GM18868 (cell line): ENCODE measurements at regions not wholly inside any gene's neighbourhood (a gene's known extent, or its start where the extent isn't known, plus 50 kb on each side); places are given as distances from the start of the nearest gene placed in this dataset.

ENCODE experiments used
- ATAC-seq: cut with Tn5 transposase; IDR thresholded peaks from one replicate; pipeline ENCODE4 v1.9.1; 2021; ENCODE audit warnings: mild to moderate bottlenecking, moderate library complexity; ENCODE audit not compliant: unreplicated experiment

- no peak for ATAC-seq
Measured at GRCh38 chr4:181507938-181508337, 735.3 kb upstream of the TENM3 start.

DNA sequence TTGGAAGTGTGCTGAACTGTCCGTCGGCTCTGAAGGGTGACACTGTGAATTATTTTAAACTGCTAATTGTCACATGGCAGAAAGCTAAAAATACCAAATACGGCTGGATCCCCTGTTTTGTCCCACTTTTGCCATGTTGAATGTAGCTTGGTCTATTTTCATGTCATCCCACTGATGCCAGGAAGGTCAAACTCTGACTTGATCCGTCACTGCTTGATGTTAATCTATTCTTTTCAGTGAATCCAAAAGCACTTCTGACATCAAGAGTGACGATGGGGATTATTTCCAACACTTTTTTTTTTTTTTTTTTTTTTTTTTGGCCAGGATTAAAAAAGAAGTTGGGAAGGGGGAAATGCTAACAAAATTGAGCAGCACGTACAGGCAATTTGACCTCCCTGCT lies 734.6 kb upstream of the TENM3 start:
- ATAC-seq: no peak

DNA sequence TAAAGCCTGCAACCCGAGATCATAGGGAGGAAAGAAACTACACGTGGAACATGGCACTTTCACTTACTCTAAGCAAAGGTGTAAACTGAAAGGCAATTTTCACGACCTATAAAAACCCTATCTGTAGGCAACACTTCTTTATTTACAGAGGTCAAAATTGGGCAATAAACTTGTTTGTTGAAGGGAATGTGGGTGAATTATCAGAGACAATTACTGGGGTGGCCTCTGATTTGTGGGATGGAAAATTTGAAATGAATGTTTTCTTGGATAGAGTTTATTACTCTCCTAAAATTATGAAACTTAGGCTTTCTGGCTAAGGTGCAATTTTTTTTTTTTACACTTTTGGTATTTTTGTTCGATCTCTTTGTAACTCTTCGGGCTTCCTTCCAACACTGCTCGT lies 734.1 kb upstream of the TENM3 start:
- no peak for ATAC-seq

DNA sequence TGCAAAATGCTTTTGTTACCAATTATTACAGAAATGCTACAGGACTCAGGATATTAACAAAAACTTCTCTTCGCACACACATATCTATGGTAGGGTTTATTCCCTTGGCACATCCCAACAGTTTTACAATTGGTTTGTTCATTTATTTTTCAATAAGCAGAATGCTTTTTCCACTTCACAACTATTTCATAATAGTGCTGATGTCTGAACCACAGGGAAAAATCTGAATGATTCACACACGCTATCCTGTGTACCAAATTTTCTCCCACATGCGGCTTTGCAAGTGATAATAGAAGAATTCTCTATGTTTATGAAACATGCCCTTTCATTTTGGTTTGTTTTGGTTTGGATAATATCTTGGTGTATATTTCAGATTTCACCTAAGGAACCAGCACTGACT lies 725.7 kb upstream of the TENM3 start:
- ATAC-seq: no peak

DNA sequence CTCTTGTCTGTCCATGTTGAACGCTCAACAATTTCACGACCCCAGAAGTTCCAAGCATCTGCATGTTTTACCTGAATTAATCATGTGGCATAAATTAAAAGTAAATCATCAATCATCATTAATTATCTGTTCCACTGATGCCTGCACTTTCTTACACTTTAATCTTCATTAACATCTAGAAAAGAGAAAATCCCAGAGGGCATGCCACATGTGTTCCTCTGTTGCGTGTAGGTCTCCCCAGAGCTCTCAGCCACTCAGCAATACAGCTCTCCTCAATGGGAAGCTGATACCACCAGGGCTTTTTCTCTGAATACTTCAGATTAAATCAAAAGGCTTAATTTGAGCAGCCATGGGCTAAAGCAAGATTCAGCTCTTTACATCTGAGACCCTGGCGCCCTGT lies 722.4 kb upstream of the TENM3 start:
- no peak for ATAC-seq

DNA sequence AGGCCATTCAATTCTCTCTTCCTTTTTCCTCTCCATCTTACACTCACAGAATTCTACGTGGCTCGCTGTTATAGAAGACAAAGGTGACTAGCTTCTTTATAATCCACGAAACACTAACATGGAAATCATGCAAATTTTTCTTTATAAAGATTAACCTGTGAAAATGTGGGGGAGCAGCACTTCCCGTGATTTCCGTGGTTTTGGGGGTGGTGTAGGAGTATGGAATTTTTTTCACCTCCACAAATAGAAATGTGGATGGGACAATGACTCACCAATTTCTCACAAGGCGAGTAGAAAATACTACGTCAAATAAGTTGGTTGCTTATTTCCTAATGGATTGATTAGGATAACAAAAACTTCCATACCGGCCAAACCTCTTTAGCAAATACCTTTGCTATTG lies 719.2 kb upstream of the TENM3 start:
- ATAC-seq: no peak

GRCh38 chr4:181524499-181524898 lies 718.7 kb upstream of the TENM3 start:
- no peak for ATAC-seq

- ATAC-seq: no peak
Measured at GRCh38 chr4:181525634-181526033, 717.6 kb upstream of the TENM3 start.

GRCh38 chr4:181528570-181529184 lies 714.5 kb upstream of the TENM3 start:
- ATAC-seq: peak; percentile 82

GRCh38 chr4:181529537-181529936 lies 713.7 kb upstream of the TENM3 start:
- ATAC-seq: no peak

- ATAC-seq: no peak
Measured at GRCh38 chr4:181536196-181536746, 706.9 kb upstream of the TENM3 start.

DNA sequence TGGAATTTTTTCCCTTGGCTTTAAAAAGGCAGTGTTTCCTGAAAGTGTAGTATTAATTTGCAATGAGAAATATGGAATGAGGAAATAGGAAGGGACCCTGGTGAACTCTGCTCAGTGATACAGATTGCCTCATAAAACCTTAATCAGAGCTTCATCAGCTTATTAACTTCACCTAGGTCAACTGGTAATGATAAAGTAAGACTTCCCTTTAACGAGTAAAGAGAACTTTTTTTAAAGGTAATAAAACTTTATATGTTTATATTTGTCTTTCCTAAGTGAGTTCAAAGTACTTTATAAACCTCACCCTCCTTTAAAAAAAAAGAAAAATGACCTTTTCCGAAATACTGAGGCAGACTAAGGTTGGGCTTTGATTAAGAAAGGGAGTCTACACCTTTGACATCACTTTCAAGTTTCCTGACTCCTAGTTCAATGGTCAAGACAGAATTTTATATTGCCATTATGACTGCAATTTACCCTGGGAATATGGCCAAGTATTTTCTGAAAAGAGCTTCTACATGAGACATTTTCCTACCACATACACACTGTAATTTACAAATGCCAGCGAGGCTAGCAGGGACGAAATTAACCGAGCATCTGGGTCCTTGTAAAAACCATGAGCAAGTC lies 706.3 kb upstream of the TENM3 start:
- no peak for ATAC-seq

GRCh38 chr4:181538431-181538830 lies 704.8 kb upstream of the TENM3 start:
- ATAC-seq: no peak

- no peak for ATAC-seq
Measured at GRCh38 chr4:181541396-181541795, 701.8 kb upstream of the TENM3 start.

- no peak for ATAC-seq
Measured at GRCh38 chr4:181548873-181549575, 694.2 kb upstream of the TENM3 start.

DNA sequence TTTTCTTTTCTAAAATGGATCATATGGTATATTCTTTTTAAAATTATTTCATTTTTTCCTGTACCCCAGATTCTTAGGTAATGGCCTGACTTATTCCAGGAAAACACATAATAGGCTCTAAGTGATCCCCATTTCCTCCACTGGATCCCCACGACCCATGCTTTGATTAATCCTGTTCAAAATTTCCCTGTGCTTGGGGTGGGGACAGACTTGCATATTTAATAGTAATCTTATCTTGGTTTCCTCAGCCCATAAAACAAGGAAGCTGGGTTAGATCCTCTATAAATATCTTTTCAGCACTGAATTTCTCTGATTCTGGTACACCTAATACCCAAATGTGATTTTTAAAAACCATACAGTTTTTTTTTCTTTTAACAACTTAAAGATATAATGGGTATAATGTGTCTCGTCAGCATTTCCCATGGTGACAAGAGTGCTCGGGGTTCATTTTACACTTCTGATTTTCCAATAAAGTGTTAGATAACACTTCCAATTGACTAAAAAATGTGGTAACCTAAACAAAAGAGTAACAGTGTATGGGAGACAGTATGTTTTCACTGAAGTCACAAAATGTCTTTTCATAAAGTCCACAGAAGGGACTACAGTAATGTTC lies 693.5 kb upstream of the TENM3 start:
- no peak for ATAC-seq

DNA sequence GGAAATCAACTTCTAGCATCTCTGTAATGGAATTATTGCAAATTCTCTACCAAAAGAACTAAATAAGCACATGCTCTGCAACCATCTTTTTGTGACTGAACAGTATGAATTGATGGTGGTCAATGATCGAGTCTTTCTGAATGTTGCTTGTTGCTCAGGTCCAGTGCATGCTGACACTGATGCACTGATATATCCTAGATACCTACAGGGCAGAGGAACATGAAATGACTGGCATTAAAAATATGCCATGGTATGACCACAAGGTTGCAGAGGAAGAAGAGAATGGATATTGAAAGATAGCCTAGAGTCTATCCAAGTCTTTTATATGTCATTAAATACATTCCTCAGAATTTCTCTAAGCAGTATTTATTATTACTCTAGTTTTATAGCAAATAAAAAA lies 692.8 kb upstream of the TENM3 start:
- ATAC-seq: no peak

DNA sequence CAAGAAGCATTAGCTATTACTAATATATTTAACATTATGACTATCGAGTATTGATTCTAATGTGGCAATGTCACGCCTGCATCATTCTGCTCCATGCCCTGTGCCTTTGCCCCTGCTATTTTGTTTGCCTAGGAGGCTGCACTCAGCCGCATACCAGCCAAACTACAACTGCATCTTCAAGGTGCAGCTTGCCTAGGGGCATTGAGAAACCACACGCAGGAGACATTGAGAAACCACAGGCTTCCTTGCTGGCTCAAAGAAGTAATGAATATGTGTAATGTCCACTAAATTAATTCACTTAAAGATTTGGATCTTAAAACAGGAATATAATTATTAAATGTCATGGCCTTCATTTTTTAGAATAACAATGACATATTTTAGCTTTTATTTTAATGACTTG lies 683.6 kb upstream of the TENM3 start:
- no peak for ATAC-seq

DNA sequence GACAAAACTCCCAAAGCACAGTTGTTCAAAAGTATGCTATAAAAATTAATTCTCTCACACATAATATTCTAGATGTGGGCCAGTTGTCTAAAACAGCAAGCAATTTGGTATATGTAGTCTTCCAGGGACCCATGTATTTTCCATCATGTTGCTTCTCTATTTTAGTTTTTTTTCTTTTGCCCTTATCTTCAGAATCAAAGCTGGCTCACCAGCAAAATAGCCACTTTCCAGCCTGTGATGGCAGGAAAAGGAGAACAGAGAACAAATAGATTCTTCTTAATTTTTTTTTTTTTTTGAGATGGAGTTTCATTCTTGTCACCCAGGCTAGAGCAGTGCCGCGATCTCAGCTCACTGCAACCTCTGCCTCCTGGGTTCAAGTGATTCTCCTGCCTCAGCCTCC lies 680.8 kb upstream of the TENM3 start:
- no peak for ATAC-seq

DNA sequence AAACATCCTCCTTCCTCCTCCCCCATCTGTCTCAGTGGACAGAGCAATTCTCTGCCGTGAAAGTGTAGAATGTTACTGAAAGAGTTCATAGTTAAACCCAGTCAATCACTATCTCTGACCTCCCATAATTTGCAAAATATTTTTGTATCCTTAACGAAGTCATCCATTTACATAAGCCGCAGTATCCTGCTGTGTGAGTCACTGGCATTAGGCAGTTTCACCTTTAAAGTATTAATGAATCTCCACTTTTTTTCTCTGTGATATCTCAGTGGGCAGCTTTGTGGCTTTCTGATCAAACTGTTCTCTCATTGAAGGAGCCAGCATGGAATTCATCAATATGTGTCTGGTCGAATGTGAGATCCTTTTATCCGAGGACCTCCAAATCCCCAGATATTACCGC lies 678.6 kb upstream of the TENM3 start:
- no peak for ATAC-seq

- ATAC-seq: no peak
Measured at GRCh38 chr4:181566490-181566889, 676.7 kb upstream of the TENM3 start.

DNA sequence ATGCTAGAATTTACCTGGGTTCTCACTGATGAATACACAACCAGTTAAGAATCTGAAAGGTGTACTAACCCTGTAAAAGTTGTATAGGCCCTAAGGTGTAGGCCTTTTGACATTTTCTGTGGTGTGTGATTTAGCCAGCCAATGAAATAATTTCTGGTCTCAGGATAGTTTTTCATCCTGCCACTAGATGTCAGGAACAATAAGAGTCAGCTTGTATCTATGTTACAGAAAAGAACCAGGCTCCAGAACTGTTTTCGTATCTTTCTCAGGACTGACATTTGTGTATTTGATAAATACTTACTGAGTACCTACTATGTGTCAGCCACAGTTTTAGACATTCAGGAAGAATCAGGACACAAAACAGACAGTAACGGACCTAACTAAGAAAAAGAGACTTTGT lies 673.6 kb upstream of the TENM3 start:
- ATAC-seq: peak; percentile 98
